GM21360 (cell line): ENCODE measurements at regions not wholly inside any gene's neighbourhood (a gene's known extent, or its start where the extent isn't known, plus 50 kb on each side); places are given as distances from the start of the nearest gene placed in this dataset.
"Not testable (repeated sequence)": the region's sequence is repeated elsewhere in the genome, so short reads cannot be mapped to it uniquely, and the experiment has no call there.

ENCODE experiments used
- ATAC-seq: cut with Tn5 transposase; IDR thresholded peaks from one replicate; pipeline ENCODE4 v1.9.1; 2021; ENCODE audit warnings: mild to moderate bottlenecking, moderate library complexity; ENCODE audit not compliant: unreplicated experiment

DNA sequence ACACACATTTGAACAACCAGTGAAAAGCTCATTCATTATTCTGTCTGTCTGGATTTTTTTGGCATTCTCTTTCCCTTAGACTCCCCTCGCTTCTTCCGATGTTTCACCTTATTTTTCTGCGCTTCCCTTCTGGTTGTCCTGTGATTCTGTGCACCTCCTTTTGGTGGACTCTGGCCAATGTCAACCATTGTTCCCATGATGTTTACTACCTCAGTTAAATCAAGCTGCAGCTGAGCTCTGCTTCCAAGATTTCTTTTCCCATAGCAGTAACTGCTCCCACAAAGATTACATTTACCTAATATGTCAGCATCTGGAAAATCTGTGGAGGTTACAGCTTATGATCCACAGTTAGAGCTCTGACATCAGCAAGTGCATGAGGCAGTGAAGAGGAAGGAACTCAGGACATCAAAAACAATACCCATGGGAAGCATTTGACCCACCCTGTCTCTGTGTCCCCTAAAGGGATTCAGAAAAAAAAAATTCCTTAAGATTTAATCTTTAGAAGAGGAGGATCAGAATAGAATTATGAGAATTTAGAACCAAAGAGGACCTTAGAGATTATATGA, 69.9 kb upstream of the ADAMTS5 start:
- ATAC-seq: no peak

DNA sequence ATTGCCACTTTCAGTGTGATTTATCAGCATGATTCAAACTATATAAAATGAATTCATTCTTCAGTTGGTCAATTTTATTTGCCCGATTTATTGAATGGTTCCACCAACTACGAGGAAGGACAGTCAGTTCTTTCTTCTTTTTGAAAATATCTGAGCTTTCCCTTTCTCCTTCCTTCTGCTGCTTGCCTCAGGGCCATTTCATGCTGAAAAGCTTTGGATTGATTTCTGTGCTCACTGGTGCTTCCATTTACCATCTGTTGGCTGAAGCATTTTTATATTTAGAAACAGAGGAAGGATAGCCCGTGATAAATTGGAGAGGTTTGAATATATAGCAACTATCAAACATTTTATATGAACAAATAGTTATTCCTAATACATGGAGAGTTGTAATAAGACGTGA, 68.9 kb upstream of the ADAMTS5 start:
- ATAC-seq: no peak

DNA sequence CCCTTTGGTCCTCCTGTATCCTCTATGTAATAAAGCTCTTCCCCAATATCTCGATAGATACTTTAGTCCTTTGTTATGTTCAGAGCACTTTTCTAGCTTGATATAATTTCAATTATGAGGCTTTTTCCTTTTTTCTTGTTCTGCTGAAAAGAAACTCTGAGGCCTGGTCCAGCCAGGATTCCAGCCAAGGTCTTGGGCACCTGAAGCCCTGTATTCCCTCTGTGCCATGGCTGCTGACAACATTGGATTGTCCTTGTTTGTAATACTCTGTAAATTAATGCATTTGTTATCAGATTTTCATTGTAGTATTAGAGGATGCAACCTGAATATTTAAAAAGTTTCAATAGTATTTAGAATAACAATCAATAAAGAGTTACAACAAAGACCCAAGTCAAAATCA, 67.9 kb upstream of the ADAMTS5 start:
- ATAC-seq: no peak

DNA sequence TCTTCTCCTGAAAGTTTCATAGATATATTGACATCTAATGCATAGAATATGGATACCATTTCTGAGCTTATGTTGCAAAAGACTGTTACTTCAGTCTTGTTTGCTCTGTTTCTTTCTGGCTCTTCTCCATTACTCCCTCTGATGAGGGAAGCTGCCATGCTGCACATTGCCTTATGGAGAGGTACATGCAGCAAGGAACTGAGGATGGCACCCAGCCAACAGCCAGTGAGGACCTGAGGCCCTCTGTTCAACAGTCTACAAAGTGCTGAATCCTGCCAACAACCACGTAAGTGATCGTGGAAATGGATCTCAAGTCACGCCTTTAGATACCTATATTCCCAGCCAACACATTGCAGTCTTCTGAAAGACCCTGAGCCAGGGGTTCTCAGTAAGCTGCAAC, 66.6 kb upstream of the ADAMTS5 start:
- no peak for ATAC-seq

DNA sequence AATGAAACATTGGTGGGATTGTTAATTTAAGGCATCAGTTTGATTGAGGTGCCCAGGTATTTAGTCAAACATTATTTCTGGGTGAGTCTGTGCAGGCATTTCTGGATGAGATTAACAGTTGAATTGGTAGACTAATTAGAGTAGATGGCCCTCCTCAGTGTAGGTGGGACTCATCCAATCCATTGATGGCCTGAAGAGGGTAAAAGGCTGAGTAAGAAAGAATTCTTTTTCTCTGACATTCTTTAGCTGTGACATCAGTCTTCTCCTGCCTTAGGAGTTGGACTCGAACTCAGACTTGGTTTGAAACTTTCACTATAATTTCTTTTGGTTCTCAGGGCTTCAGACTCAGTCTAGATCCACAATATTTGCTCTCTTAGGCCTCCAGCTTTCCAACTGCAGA, 59.6 kb upstream of the ADAMTS5 start:
- no peak for ATAC-seq

DNA sequence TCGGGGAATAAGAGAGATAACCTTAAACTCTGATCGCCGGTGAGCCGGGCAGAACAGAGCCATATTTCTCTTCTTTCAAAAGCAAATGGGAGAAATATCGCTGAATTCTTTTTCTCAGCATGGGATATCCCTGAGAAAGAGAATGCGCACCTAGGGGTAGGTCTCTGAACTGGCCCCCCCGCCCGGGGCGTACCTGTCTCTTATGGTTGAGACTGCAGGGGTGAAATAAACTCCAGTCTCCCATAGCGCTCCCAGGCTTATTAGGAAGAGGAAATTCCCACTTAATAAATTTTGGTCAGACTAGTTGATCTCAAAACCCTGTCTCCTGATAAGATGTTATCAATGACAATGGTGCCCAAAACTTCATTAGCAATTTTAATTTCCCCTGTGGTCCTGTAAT, 58.8 kb upstream of the ADAMTS5 start:
- not testable (repeated sequence) for ATAC-seq

DNA sequence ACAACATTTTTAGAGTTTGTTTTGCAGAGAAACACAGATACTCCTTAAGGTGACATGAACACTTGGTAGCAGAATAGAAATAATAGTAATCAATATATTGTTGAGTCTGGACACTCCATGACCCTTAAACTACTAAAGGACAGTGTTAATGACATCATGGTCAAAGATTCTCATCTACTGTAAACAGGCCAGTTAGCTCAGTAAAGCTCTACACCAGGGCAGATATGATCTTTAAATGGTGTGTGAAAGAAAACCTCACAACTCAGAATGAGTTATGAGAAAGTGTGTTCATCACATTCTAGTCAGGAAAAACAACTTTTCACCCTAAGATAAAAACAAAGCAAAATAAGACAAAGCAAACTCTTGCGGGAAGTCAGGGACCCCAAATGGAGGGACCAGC, 58.1 kb upstream of the ADAMTS5 start:
- no peak for ATAC-seq

DNA sequence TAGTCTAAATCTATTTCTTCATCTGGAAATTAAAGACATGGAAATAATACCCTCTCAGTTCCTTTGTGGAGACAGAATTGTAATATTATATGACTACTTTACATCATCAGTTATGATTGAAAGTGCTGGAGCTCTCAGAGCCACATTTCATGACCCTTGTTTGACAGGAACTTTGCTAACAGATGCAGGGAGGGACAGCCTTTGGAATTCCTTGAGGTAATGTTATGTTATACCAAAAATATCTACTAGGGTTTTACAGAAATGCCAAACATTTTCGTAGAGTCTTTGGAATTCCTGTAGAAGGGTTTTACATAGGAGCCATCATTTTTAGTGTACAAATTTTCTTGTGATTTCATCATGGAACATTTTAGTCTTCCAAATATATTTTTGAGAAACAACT, 57.4 kb upstream of the ADAMTS5 start:
- no peak for ATAC-seq

DNA sequence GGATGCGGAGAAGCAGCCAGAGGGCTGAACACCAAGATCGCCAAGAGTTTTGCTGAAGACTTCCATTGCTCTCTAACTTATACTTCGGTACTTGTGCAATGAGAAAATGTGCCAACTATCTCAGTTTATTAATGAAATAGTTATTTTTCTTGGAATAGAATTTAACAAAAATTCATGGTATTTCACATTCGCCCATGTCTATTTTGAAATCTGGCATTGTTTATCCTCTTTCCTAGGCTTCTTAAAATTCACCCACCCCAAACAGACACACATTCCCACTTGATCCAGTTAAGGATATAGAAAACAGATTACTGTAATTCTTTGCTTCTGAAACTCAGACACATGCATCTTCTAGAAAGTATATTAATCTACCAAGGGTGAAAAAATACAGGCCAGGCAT, 56.3 kb upstream of the ADAMTS5 start:
- ATAC-seq: no peak

DNA sequence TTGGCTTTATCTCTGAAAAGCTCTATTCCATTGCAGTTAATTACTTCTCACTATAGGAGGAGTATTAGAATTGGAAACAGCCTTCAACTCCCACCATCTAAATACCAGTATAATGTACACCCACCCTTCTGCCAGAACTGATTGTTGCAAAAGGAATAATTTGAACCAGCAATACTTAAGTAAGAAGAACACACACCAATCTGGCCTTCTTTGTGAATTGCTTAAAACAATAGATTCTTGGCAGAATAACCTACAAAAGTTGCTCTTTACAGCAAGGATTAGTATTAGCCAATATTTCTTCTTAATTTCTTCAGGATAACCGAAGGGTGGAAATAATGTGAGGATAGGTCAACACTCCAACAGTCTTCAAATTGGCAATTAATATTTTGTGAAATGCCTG, 54.9 kb upstream of the ADAMTS5 start:
- ATAC-seq: no peak

DNA sequence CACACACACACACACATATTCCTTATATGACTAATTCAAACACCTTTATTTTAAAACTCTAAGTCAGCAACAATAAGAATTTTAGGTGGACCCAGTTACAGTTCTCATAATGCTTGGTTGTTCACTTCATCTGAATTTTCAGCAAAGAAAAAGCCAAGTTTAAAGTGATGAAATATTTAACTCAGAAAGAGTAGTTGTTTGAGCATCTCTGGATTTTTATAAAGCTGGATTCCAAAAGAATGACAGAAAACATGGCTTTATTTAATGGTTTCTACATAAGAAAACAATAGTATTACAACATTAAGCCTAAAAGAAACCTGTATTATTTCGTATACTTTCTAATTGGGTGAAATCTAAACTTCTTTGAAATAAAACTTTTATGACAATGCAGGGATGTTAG, 54.2 kb upstream of the ADAMTS5 start:
- no peak for ATAC-seq

DNA sequence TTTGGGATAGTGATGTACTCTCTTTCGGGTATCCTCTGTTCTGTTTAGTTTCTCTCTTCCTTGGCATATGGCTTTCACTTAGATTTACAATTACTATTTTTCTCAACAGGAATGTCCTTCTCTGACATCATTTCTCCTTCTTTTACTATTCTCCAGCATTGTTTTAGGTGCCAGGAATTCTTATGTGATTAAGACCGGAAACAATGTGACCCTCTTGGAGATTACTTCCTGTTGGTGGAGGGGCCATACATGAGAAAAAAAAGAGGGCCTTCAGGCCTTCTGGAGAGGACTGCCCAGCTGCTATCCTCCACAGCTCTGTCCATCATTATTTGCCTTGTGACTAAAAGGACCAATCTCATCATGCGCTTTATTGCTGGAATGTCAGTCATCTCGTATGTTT, 50.4 kb upstream of the ADAMTS5 start:
- ATAC-seq: no peak
